Neural crest cell (in vitro differentiated cells): ENCODE measurements at regions not wholly inside any gene's neighbourhood (a gene's known extent, or its start where the extent isn't known, plus 50 kb on each side); places are given as distances from the start of the nearest gene placed in this dataset.

Experiments used
- DNase-seq: peaks from one replicate; pipeline ENCODE4 v3.0.0; 2021; ENCODE audit warnings: low read depth, mixed read lengths, low spot score
- H3K27ac Mint-ChIP-seq: one replicate; pipeline ENCODE4 v1.8.0; 2021; ENCODE audit warnings: mild to moderate bottlenecking, mixed read lengths; ENCODE audit not compliant: unreplicated experiment
- H3K27me3 Mint-ChIP-seq: 2 replicates; pipeline ENCODE4 v1.8.0; 2021; ENCODE audit warnings: low read depth, mild to moderate bottlenecking, mixed read lengths
- H3K36me3 Mint-ChIP-seq: 2 replicates; pipeline ENCODE4 v1.8.0; 2021; ENCODE audit warnings: low read depth, mild to moderate bottlenecking, mixed read lengths
- H3K4me1 Mint-ChIP-seq: 2 replicates; pipeline ENCODE4 v1.8.0; 2021; ENCODE audit warnings: mixed read lengths
- H3K4me3 Mint-ChIP-seq: one replicate; pipeline ENCODE4 v1.8.0; 2021; ENCODE audit warnings: mild to moderate bottlenecking, mixed read lengths
- H3K9me3 Mint-ChIP-seq: 2 replicates; pipeline ENCODE4 v1.8.0; 2021; ENCODE audit warnings: mixed read lengths
- TF ChIP-seq, protein P1 (sequence below): fragments of 200-600 bp; sonication (generic); conservative IDR thresholded peaks from 2 replicates; pipeline ENCODE4 v1.5.0; 2021; ENCODE audit warnings: antibody characterized with exemption, mild to moderate bottlenecking

GRCh38 chr5:155282503-155283107, 269.1 kb downstream of the KIF4B start:
- Mint-ChIP-seq H3K27ac (no peak overlapping the region), H3K36me3 (no peaks in the 10 kb centered on the region), H3K4me1 (peaks cover 8% of the 10 kb centered on the region), H3K4me3 (no peak overlapping the region), H3K27me3 (no peaks in the 10 kb centered on the region), H3K9me3 (no peaks in the 10 kb centered on the region)
- no peak for DNase-seq
- TF ChIP-seq, protein P1, sequence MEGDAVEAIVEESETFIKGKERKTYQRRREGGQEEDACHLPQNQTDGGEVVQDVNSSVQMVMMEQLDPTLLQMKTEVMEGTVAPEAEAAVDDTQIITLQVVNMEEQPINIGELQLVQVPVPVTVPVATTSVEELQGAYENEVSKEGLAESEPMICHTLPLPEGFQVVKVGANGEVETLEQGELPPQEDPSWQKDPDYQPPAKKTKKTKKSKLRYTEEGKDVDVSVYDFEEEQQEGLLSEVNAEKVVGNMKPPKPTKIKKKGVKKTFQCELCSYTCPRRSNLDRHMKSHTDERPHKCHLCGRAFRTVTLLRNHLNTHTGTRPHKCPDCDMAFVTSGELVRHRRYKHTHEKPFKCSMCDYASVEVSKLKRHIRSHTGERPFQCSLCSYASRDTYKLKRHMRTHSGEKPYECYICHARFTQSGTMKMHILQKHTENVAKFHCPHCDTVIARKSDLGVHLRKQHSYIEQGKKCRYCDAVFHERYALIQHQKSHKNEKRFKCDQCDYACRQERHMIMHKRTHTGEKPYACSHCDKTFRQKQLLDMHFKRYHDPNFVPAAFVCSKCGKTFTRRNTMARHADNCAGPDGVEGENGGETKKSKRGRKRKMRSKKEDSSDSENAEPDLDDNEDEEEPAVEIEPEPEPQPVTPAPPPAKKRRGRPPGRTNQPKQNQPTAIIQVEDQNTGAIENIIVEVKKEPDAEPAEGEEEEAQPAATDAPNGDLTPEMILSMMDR = no peak

DNA sequence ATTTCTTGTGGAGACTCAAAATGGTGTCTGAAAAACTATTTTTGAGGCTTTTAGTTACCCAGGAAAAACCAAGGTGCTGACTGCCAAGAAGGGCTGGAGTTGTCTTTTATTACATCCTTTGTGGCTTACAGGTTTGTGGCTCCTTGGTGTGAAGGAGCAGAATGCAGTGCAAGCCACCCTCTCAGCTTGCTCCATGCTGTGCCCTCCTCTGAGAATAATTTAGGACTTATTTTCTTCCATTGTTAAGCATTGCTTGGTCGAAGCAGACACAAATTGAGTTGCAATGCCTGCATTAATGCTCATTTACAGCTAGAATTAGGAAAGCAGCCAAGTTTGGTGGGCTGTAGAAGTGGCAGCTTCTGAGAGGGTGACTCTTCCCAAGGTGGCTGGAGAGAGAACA, 272.2 kb downstream of the KIF4B start:
- DNase-seq = no peak
- Mint-ChIP-seq H3K27ac (no peak overlapping the region), H3K4me1 (peaks cover 8% of the 10 kb centered on the region), H3K4me3 (no peak overlapping the region), H3K36me3 (no peaks in the 10 kb centered on the region), H3K27me3 (no peaks in the 10 kb centered on the region), H3K9me3 (no peaks in the 10 kb centered on the region)
- TF ChIP-seq, protein P1 = no peak

- H3K27ac Mint-ChIP-seq = no peak overlapping the region
- TF ChIP-seq, protein P1 = no peak
- no peak overlapping the region for H3K4me3 Mint-ChIP-seq
- DNase-seq = no peak
- H3K36me3 Mint-ChIP-seq = no peaks in the 10 kb centered on the region
- peaks cover 2% of the 10 kb centered on the region for H3K27me3 Mint-ChIP-seq
- no peaks in the 10 kb centered on the region for H3K9me3 Mint-ChIP-seq
- no peaks in the 10 kb centered on the region for H3K4me1 Mint-ChIP-seq
These were observed 277.4 kb downstream of the KIF4B start for GRCh38 chr5:155290937-155291336.

DNA sequence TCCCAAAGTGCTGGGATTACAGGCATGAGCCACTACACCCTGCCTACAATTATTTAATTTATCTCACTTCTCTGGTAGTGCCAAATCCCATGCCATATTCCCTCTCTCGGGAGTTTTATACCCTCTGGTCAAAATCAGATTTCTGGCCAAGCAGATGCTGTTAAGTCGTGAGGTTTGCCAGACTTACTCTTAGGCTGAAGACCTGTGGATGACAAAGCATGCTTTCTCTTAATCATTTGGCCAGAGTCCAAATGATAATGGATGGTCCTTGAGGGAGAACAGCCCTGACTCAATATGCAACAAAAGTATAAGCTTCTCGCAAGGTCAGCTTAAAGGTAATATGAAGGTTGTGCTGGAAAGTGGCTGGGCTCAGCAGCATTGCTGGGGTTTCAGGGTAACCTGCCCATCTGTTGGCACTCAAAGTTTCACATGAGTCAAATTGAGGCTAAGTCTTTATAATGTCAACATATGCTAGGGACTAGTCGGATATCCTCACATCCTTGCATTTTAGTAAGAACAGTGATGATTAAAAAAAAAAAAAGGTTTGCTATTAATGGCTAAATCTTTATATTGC, 280.1 kb downstream of the KIF4B start:
- Mint-ChIP-seq H3K27ac (no peak overlapping the region), H3K36me3 (no peaks in the 10 kb centered on the region), H3K4me1 (no peaks in the 10 kb centered on the region), H3K9me3 (no peaks in the 10 kb centered on the region), H3K4me3 (no peak overlapping the region), H3K27me3 (peaks cover 2% of the 10 kb centered on the region)
- no peak for DNase-seq
- TF ChIP-seq, protein P1 = no peak

GRCh38 chr5:155295111-155295510, 281.6 kb downstream of the KIF4B start:
- H3K27me3 Mint-ChIP-seq = peaks cover 2% of the 10 kb centered on the region
- H3K9me3 Mint-ChIP-seq = no peaks in the 10 kb centered on the region
- TF ChIP-seq, protein P1 = no peak
- no peaks in the 10 kb centered on the region for H3K4me1 Mint-ChIP-seq
- H3K36me3 Mint-ChIP-seq = no peaks in the 10 kb centered on the region
- no peak for DNase-seq
- H3K4me3 Mint-ChIP-seq = no peak overlapping the region
- no peak overlapping the region for H3K27ac Mint-ChIP-seq
